Liver (tissue), 8 donors: ENCODE measurements at regions not wholly inside any gene's neighbourhood (a gene's known extent, or its start where the extent isn't known, plus 50 kb on each side); places are given as distances from the start of the nearest gene placed in this dataset.

Source experiments
- DNase-seq: peaks from one replicate; pipeline ENCODE4 v3.0.0-alpha.2; 2017; ENCODE audit warnings: low spot score
- H3K27ac ChIP-seq, 2 donors: one replicate each; pipeline ENCODE4 v1.7.0; 2013; ENCODE audit warnings: inconsistent platforms in 2 of 2, low read length in 2 of 2, control low read depth in 1 of 2, low read depth in 1 of 2, mild to moderate bottlenecking in 1 of 2
- H3K27me3 ChIP-seq, 4 donors: one replicate each; pipeline versions ENCODE4 v1.6.1 to v1.7.0; 2013; ENCODE audit warnings: low read length in 3 of 4, inconsistent platforms in 1 of 4, mild to moderate bottlenecking in 1 of 4, moderate library complexity in 1 of 4; ENCODE audit not compliant: control insufficient read depth in 4 of 4, insufficient read depth in 4 of 4
- H3K36me3 ChIP-seq, 4 donors: one replicate each; pipeline versions ENCODE4 v1.6.1 to v1.7.0; 2013; ENCODE audit warnings: low read length in 3 of 4, mild to moderate bottlenecking in 3 of 4, low read depth in 1 of 4, moderate library complexity in 1 of 4; ENCODE audit not compliant: control insufficient read depth in 4 of 4, insufficient read depth in 3 of 4
- H3K4me1 ChIP-seq, 4 donors: one replicate each; pipeline versions ENCODE4 v1.6.1 to v1.7.0; 2013; ENCODE audit warnings: low read length in 3 of 4, mild to moderate bottlenecking in 3 of 4, moderate library complexity in 1 of 4; ENCODE audit not compliant: control insufficient read depth in 4 of 4, insufficient read depth in 4 of 4
- H3K4me3 ChIP-seq, 3 donors: one replicate each; pipeline versions ENCODE4 v1.6.1 to v1.7.0; 2013; ENCODE audit warnings: low read length in 3 of 3, control low read depth in 1 of 3, low read depth in 1 of 3, mild to moderate bottlenecking in 1 of 3
- H3K9ac ChIP-seq, 2 donors: one replicate each; pipeline ENCODE4 v1.7.0; 2013; ENCODE audit warnings: low read length in 2 of 2, mild to moderate bottlenecking in 2 of 2, moderate library complexity in 2 of 2, control low read depth in 1 of 2, low read depth in 1 of 2
- H3K9me3 ChIP-seq, 4 donors: one replicate each; pipeline versions ENCODE4 v1.6.1 to v1.7.0; 2013; ENCODE audit warnings: low read length in 3 of 4; ENCODE audit not compliant: control insufficient read depth in 4 of 4
- EGR1 ChIP-seq, 2 donors: IDR thresholded peaks; 2 replicates each; pipeline ENCODE4 v1.6.1; 2016 to 2018; ENCODE audit warnings: antibody characterized with exemption in 2 of 2, low read depth in 2 of 2
- FOXA1 ChIP-seq: IDR thresholded peaks from 2 replicates; pipeline ENCODE4 v1.6.1; 2016; ENCODE audit warnings: antibody characterized with exemption
- FOXA2 ChIP-seq: IDR thresholded peaks from 2 replicates; pipeline ENCODE4 v1.6.1; 2016; ENCODE audit warnings: antibody characterized with exemption
- GABPA ChIP-seq, 2 donors: IDR thresholded peaks in 1 of 2; conservative IDR thresholded peaks in 1 of 2; 2 replicates each; pipeline ENCODE4 v1.6.1; 2016; ENCODE audit warnings: antibody characterized with exemption in 2 of 2, mild to moderate bottlenecking in 1 of 2, moderate library complexity in 1 of 2
- HNF4A ChIP-seq, 2 donors: conservative IDR thresholded peaks; 2 replicates each; pipeline ENCODE4 v1.6.1; 2016; ENCODE audit warnings: antibody characterized with exemption in 2 of 2, mild to moderate bottlenecking in 2 of 2
- HNF4G ChIP-seq: IDR thresholded peaks from 2 replicates; pipeline ENCODE4 v1.6.1; 2016; ENCODE audit warnings: antibody characterized with exemption
- JUND ChIP-seq, 2 donors: IDR thresholded peaks; 2 replicates each; pipeline ENCODE4 v1.6.1; 2016; ENCODE audit warnings: antibody characterized with exemption in 2 of 2
- MAX ChIP-seq: IDR thresholded peaks from 2 replicates; pipeline ENCODE4 v1.6.1; 2016; ENCODE audit warnings: antibody characterized with exemption
- NR2F2 ChIP-seq: IDR thresholded peaks from 2 replicates; pipeline ENCODE4 v1.6.1; 2016; ENCODE audit warnings: antibody characterized with exemption
- RAD21 ChIP-seq, 2 donors: IDR thresholded peaks; 2 replicates each; pipeline ENCODE4 v1.6.1; 2016; ENCODE audit warnings: antibody characterized with exemption in 2 of 2, mild to moderate bottlenecking in 2 of 2
- RXRA ChIP-seq, 2 donors: IDR thresholded peaks; 2 replicates each; pipeline ENCODE4 v1.6.1; 2017 to 2018; ENCODE audit warnings: antibody characterized with exemption in 2 of 2, mild to moderate bottlenecking in 1 of 2
- SP1 ChIP-seq: IDR thresholded peaks from 2 replicates; pipeline ENCODE4 v1.6.1; 2018; ENCODE audit warnings: antibody characterized with exemption, mild to moderate bottlenecking
- TAF1 ChIP-seq: conservative IDR thresholded peaks from 2 replicates; pipeline ENCODE4 v1.6.1; 2016; ENCODE audit warnings: antibody characterized with exemption, mild to moderate bottlenecking
- YY1 ChIP-seq: IDR thresholded peaks from 2 replicates; pipeline ENCODE4 v1.6.1; 2016; ENCODE audit warnings: antibody characterized with exemption, mild to moderate bottlenecking
- WGBS: extraction: QIAGEN DNeasy Blood & Tissue Kit; methylation state at CpG from one replicate; pipeline ENCODE4 v1.1.7; 2013; 5-methylcytosine and 5-hydroxymethylcytosine counted together
- TF ChIP-seq, protein P1 (sequence below): IDR thresholded peaks from 2 replicates; pipeline ENCODE4 v1.6.1; 2016; ENCODE audit warnings: antibody characterized with exemption
- TF ChIP-seq, protein P2 (sequence below): fragments of 150-350 bp; IDR thresholded peaks from 2 replicates; pipeline ENCODE4 v1.5.1; 2017; ENCODE audit warnings: improper control_type of control experiment, low read depth, low read length; ENCODE audit not compliant: missing input control
- TF ChIP-seq, protein P3 (sequence below): IDR thresholded peaks from 2 replicates; pipeline ENCODE4 v1.6.1; 2016; ENCODE audit warnings: antibody characterized with exemption, mild to moderate bottlenecking
- donor health status: healthy.
- donor health status: healthy.
- donor health status: healthy.
- donor health status: healthy.
- donor health status: healthy.

DNA sequence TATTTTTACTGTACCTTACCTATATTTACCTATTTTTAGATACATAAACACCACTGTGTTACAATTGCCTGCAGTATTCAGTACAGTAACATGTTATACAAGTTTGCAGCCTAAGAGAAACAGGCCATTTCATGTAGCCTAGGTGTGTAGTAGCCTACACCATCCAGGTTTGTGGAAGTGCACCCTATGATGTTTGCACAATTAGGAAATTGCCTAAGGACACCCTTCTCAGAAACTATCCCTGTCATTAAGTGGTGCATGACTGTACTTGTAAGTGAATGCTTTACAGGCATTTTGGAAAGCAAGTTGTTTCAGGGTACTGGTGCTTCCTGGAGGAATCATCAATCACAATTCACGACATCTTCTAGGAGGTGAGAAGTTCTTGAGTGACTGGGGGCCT is 991.8 kb upstream of the SLIT2 start:
- DNase-seq: no peak
- H3K9me3 ChIP-seq: no peaks in the 10 kb centered on the region
- H3K27ac ChIP-seq: no peak overlapping the region
- TF ChIP-seq HNF4G (no peak), EGR1 (IDR thresholded peaks at IDR 0.05; ENCODE audit: low read depth in 2 of 2) (no peak), MAX (no peak), RAD21 (IDR thresholded peaks at IDR 0.05) (no peak), FOXA1 (no peak), NR2F2 (no peak), RXRA (IDR thresholded peaks at IDR 0.05) (no peak)
- TF ChIP-seq, protein P1, sequence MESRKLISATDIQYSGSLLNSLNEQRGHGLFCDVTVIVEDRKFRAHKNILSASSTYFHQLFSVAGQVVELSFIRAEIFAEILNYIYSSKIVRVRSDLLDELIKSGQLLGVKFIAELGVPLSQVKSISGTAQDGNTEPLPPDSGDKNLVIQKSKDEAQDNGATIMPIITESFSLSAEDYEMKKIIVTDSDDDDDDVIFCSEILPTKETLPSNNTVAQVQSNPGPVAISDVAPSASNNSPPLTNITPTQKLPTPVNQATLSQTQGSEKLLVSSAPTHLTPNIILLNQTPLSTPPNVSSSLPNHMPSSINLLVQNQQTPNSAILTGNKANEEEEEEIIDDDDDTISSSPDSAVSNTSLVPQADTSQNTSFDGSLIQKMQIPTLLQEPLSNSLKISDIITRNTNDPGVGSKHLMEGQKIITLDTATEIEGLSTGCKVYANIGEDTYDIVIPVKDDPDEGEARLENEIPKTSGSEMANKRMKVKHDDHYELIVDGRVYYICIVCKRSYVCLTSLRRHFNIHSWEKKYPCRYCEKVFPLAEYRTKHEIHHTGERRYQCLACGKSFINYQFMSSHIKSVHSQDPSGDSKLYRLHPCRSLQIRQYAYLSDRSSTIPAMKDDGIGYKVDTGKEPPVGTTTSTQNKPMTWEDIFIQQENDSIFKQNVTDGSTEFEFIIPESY: no peak
- H3K4me3 ChIP-seq: no peak overlapping the region
- no peaks in the 10 kb centered on the region for H3K4me1 ChIP-seq
- no peak overlapping the region for H3K9ac ChIP-seq
- H3K36me3 ChIP-seq: no peaks in the 10 kb centered on the region
- 39% methylated on average over 1 of the region's 1 CpG for WGBS
- no peaks in the 10 kb centered on the region for H3K27me3 ChIP-seq

GRCh38 chr4:19256823-19257222 is 994.9 kb upstream of the SLIT2 start:
- H3K4me3 ChIP-seq: no peak overlapping the region
- no peaks in the 10 kb centered on the region for H3K27me3 ChIP-seq
- no peak overlapping the region for H3K27ac ChIP-seq
- TF ChIP-seq, protein P2, sequence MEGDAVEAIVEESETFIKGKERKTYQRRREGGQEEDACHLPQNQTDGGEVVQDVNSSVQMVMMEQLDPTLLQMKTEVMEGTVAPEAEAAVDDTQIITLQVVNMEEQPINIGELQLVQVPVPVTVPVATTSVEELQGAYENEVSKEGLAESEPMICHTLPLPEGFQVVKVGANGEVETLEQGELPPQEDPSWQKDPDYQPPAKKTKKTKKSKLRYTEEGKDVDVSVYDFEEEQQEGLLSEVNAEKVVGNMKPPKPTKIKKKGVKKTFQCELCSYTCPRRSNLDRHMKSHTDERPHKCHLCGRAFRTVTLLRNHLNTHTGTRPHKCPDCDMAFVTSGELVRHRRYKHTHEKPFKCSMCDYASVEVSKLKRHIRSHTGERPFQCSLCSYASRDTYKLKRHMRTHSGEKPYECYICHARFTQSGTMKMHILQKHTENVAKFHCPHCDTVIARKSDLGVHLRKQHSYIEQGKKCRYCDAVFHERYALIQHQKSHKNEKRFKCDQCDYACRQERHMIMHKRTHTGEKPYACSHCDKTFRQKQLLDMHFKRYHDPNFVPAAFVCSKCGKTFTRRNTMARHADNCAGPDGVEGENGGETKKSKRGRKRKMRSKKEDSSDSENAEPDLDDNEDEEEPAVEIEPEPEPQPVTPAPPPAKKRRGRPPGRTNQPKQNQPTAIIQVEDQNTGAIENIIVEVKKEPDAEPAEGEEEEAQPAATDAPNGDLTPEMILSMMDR: no peak
- TF ChIP-seq HNF4A (conservative IDR thresholded peaks at IDR 0.05) (no peak), RAD21 (IDR thresholded peaks at IDR 0.05) (no peak), MAX (no peak), FOXA2 (no peak), NR2F2 (no peak), SP1 (no peak), HNF4G (no peak), JUND (IDR thresholded peaks at IDR 0.05) (no peak), TAF1 (no peak), EGR1 (IDR thresholded peaks at IDR 0.05; ENCODE audit: low read depth in 2 of 2) (no peak), GABPA (IDR thresholded peaks at IDR 0.05 in 1 of 2, conservative IDR thresholded peaks at IDR 0.05 in 1 of 2) (no peak), YY1 (no peak)
- TF ChIP-seq, protein P3, sequence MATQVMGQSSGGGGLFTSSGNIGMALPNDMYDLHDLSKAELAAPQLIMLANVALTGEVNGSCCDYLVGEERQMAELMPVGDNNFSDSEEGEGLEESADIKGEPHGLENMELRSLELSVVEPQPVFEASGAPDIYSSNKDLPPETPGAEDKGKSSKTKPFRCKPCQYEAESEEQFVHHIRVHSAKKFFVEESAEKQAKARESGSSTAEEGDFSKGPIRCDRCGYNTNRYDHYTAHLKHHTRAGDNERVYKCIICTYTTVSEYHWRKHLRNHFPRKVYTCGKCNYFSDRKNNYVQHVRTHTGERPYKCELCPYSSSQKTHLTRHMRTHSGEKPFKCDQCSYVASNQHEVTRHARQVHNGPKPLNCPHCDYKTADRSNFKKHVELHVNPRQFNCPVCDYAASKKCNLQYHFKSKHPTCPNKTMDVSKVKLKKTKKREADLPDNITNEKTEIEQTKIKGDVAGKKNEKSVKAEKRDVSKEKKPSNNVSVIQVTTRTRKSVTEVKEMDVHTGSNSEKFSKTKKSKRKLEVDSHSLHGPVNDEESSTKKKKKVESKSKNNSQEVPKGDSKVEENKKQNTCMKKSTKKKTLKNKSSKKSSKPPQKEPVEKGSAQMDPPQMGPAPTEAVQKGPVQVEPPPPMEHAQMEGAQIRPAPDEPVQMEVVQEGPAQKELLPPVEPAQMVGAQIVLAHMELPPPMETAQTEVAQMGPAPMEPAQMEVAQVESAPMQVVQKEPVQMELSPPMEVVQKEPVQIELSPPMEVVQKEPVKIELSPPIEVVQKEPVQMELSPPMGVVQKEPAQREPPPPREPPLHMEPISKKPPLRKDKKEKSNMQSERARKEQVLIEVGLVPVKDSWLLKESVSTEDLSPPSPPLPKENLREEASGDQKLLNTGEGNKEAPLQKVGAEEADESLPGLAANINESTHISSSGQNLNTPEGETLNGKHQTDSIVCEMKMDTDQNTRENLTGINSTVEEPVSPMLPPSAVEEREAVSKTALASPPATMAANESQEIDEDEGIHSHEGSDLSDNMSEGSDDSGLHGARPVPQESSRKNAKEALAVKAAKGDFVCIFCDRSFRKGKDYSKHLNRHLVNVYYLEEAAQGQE: no peak
- TF ChIP-seq, protein P1: no peak
- H3K9ac ChIP-seq: no peak overlapping the region
- no peaks in the 10 kb centered on the region for H3K9me3 ChIP-seq
- no peaks in the 10 kb centered on the region for H3K36me3 ChIP-seq
- DNase-seq: no peak
- H3K4me1 ChIP-seq: no peaks in the 10 kb centered on the region
